ENCODE measurements at regions not wholly inside any gene's neighbourhood (a gene's known extent, or its start where the extent isn't known, plus 50 kb on each side); places are given as distances from the start of the nearest gene placed in this dataset.

GRCh38 chr10:47061776-47062175 is 150.5 kb downstream of the PTPN20 start:
- TF ChIP-seq CTCF (conservative IDR thresholded peaks at IDR 0.05; ENCODE audit: low read depth, low read length) (no peak), EZH2 (IDR thresholded peaks at IDR 0.05; ENCODE audit: low read length, unreplicated experiment) (no peak)
